K562 (cell line): ENCODE measurements at regions not wholly inside any gene's neighbourhood (a gene's known extent, or its start where the extent isn't known, plus 50 kb on each side); places are given as distances from the start of the nearest gene placed in this dataset.
"Not testable (repeated sequence)": the region's sequence is repeated elsewhere in the genome, so short reads cannot be mapped to it uniquely, and the experiment has no call there.

Source experiments
- ATAC-seq: fragments of 200-7000 bp; cut with Tn5 transposase; 3 replicates; pipeline ENCODE4 v1.9.1; 2020; ENCODE audit warnings: moderate library complexity
- BruUV-seq: library from RNA; stranded (reverse); fragments of 400-500 nt; replicated peaks from 2 replicates; lab custom pipeline; 2021; lab: Mats Ljungman, UMichigan
- CTCF ChIA-PET: fragments of 300-600 bp; formaldehyde crosslinking; extraction: SDS; loops from one replicate; lab custom pipeline; 2021; ENCODE audit warnings: low intra/inter-chr PET ratio; lab: Yijun Ruan, JAX
- POLR2A ChIA-PET: fragments of 300-600, 350-650 bp; sonication (Branson Sonifier 250); formaldehyde crosslinking; extraction: SDS; loops from one replicate; lab custom pipeline; 2021; ENCODE audit warnings: antibody characterized with exemption, inconsistent platforms; lab: Yijun Ruan, JAX
- DNase-seq, 4 experiments: peaks; one replicate each; pipeline versions ENCODE4 v3.0.0 to v3.0.0-alpha.2; 2011 to 2018; ENCODE audit warnings: low spot score in 3 of 4, mixed read lengths in 3 of 4; ENCODE audit errors: extremely low read depth in 1 of 4
- FAIRE-seq: peaks from 2 replicates; lab custom pipeline; 2011; peaks lifted over from hg19 to GRCh38; lab: Jason Lieb, UNC
- H2AFZ ChIP-seq: 2 replicates; pipeline ENCODE4 v1.6.0; 2011; ENCODE audit warnings: low read depth, low read length, control low read depth, inconsistent platforms
- H3K27ac ChIP-seq: fragments of 200-600 bp; 3 replicates; pipeline ENCODE4 v1.8.0; 2011; ENCODE audit warnings: low read depth, mild to moderate bottlenecking, control low read depth, inconsistent platforms, low read length, moderate library complexity, mixed read lengths; ENCODE audit errors: extremely low read depth
- H3K27me3 ChIP-seq, 2 experiments: fragments of 300-600 bp in 1 of 2; 2 replicates in 1 of 2; 3 replicates in 1 of 2; pipeline versions ENCODE4 v1.6.0 to v1.8.0; 2011; ENCODE audit warnings: inconsistent platforms in 2 of 2, low read length in 2 of 2, mild to moderate bottlenecking in 1 of 2, mixed read lengths in 1 of 2, moderate library complexity in 1 of 2; ENCODE audit not compliant: control insufficient read depth in 2 of 2, insufficient read depth in 2 of 2
- H3K36me3 ChIP-seq: fragments of 300-600 bp; 3 replicates; pipeline ENCODE4 v1.8.0; 2011; ENCODE audit warnings: mild to moderate bottlenecking, low read length, inconsistent platforms; ENCODE audit not compliant: control insufficient read depth, insufficient read depth
- H3K4me1 ChIP-seq, 2 experiments: fragments of 200-600 bp in 1 of 2; replicated peaks in 1 of 2; 2 replicates in 1 of 2; 3 replicates in 1 of 2; pipeline versions ENCODE4 v1.5.1 to v1.8.0; 2011; ENCODE audit warnings: inconsistent platforms in 2 of 2, low read length in 2 of 2, mild to moderate bottlenecking in 1 of 2, mixed read lengths in 1 of 2, moderate library complexity in 1 of 2; ENCODE audit not compliant: control insufficient read depth in 2 of 2, insufficient read depth in 2 of 2
- H3K4me2 ChIP-seq: 2 replicates; pipeline ENCODE4 v1.6.1; 2011; ENCODE audit warnings: low read length, control low read depth, inconsistent platforms, mixed read lengths; ENCODE audit not compliant: insufficient read depth
- H3K4me3 ChIP-seq: fragments of 200-600 bp; sonication (generic), shearing (Covaris generic); 2 replicates; pipeline ENCODE4 v1.5.1; 2016; ENCODE audit warnings: control low read depth, inconsistent platforms
- H3K79me2 ChIP-seq: fragments of 200-600 bp; 3 replicates; pipeline ENCODE4 v1.8.0; 2011; ENCODE audit warnings: low read length, inconsistent platforms; ENCODE audit not compliant: control insufficient read depth, insufficient read depth
- H3K9ac ChIP-seq, 2 experiments: 2 replicates each; pipeline versions ENCODE4 v1.6.0 to v1.6.1; 2011; ENCODE audit warnings: low read depth in 2 of 2, low read length in 2 of 2, control low read depth in 1 of 2, inconsistent platforms in 1 of 2, mild to moderate bottlenecking in 1 of 2, mixed read lengths in 1 of 2; ENCODE audit not compliant: insufficient read depth in 1 of 2
- H3K9me1 ChIP-seq: one replicate; pipeline ENCODE4 v1.6.0; 2011; ENCODE audit warnings: inconsistent platforms, mild to moderate bottlenecking, low read length, moderate library complexity; ENCODE audit not compliant: control insufficient read depth, insufficient read depth
- H3K9me3 ChIP-seq: replicated peaks from 2 replicates; pipeline ENCODE4 v1.5.1; 2011; ENCODE audit warnings: low read depth, low read length, inconsistent platforms; ENCODE audit not compliant: control insufficient read depth, insufficient read depth
- H4K20me1 ChIP-seq: replicated peaks from 2 replicates; pipeline ENCODE4 v1.6.1; 2011; ENCODE audit warnings: low read length, inconsistent platforms, mixed read lengths; ENCODE audit not compliant: control insufficient read depth, insufficient read depth
- MYNN ChIP-seq, 2 experiments: sonication (generic); formaldehyde crosslinking in 1 of 2; IDR thresholded peaks; 2 replicates each; pipeline versions ENCODE4 v1.5.0 to v1.6.1; 2016 to 2020; ENCODE audit warnings: antibody characterized with exemption in 1 of 2, missing genetic modification reagents in 1 of 2
- RNF2 ChIP-seq: sonication (generic); IDR thresholded peaks from 2 replicates; pipeline ENCODE4 v1.6.1; 2016
- SMAD3 ChIP-seq: fragments of 450-650 bp; formaldehyde crosslinking; conservative IDR thresholded peaks from 2 replicates; pipeline ENCODE4 v1.4.0; 2020; ENCODE audit warnings: mild to moderate bottlenecking
- THAP12 ChIP-seq: fragments of 250-450 bp; sonication (Bioruptor Pico); IDR thresholded peaks from 2 replicates; pipeline ENCODE4 v1.9.0; 2021; ENCODE audit warnings: mild to moderate bottlenecking, inconsistent platforms
- WGBS: fragments of 100-300 bp; shearing (Covaris generic); methylation state at CpG from one replicate; pipeline ENCODE4 v1.1.6; 2016; ENCODE audit warnings: low coverage, mixed read lengths; ENCODE audit not compliant: insufficient coverage; ENCODE audit errors: missing lambda C conversion rate; 5-methylcytosine and 5-hydroxymethylcytosine counted together
- in situ Hi-C: fragments of 300-500 bp; cut with MboI; formaldehyde crosslinking; loops from 4 replicates; pipeline ENCODE4 v1.15.0; 2018; ENCODE audit warnings: inconsistent platforms, mixed read lengths
- intact Hi-C: fragments of 100-400 bp; cut with micrococcal nuclease; formaldehyde crosslinking; loops from 2 replicates; pipeline ENCODE4 v1.14.2; 2022

- no peak overlapping the region for H3K27ac ChIP-seq
- H3K4me2 ChIP-seq = no peak overlapping the region
- no peak overlapping the region for H3K4me3 ChIP-seq
- no peaks in the 10 kb centered on the region for H3K4me1 ChIP-seq
- H3K27me3 ChIP-seq = no peaks in the 10 kb centered on the region
- no peaks in the 10 kb centered on the region for H3K36me3 ChIP-seq
- ATAC-seq (no peak), FAIRE-seq (no peak), DNase-seq (no peak)
- ChIA-PET POLR2A (no interaction called here), CTCF (no interaction called here)
- in situ Hi-C loops (no loop called here), intact Hi-C loops (no loop called here)
- no TSS peak for BruUV-seq
- H3K9me1 ChIP-seq = no peaks in the 10 kb centered on the region
- H3K9ac ChIP-seq = no peak overlapping the region
- H3K9me3 ChIP-seq = 0 out of 2 replicates have a peak, but pooled peaks cover 1% of the 10 kb centered on the region
- H3K79me2 ChIP-seq = no peaks in the 10 kb centered on the region
- WGBS = 0% methylated on average over 4 of the region's 4 CpGs
- H4K20me1 ChIP-seq = no peaks in the 10 kb centered on the region
- no peak overlapping the region for H2AFZ ChIP-seq
- no peak for TF ChIP-seq SMAD3
- no peak for TF ChIP-seq RNF2
- no peak for TF ChIP-seq THAP12 (CRISPR knock-in tag)
- no peak for TF ChIP-seq MYNN (IDR thresholded peaks at IDR 0.05)
- TF ChIP-seq MYNN (CRISPR knock-in tag; IDR thresholded peaks at IDR 0.05) = no peak
- TF ChIP-seq, all 486 proteins: peak for 0
These were observed 1183.8 kb upstream of the WWC1 start for GRCh38 chr5:167107684-167108083.

- H3K36me3 ChIP-seq, H4K20me1 ChIP-seq, FAIRE-seq, BruUV-seq, H3K27me3 ChIP-seq, H2AFZ ChIP-seq, in situ Hi-C loops, H3K9ac ChIP-seq, ATAC-seq, H3K79me2 ChIP-seq, H3K4me2 ChIP-seq, POLR2A ChIA-PET, H3K4me3 ChIP-seq, CTCF ChIA-PET, DNase-seq, H3K27ac ChIP-seq, H3K9me3 ChIP-seq, intact Hi-C loops, H3K9me1 ChIP-seq, H3K4me1 ChIP-seq: not testable (repeated sequence)
- WGBS = 0% methylated on average over 9 of the region's 9 CpGs
These were observed 1183.2 kb upstream of the WWC1 start for GRCh38 chr5:167108266-167108665.
